Type B pancreatic cell (in vitro differentiated cells): ENCODE measurements at regions not wholly inside any gene's neighbourhood (a gene's known extent, or its start where the extent isn't known, plus 50 kb on each side); places are given as distances from the start of the nearest gene placed in this dataset.

Experiments
- DNase-seq: peaks from one replicate; pipeline ENCODE4 v3.0.0; 2021; ENCODE audit warnings: mixed read lengths; ENCODE audit not compliant: unreplicated experiment; ENCODE audit errors: extremely low spot score
- H3K27ac Mint-ChIP-seq: 2 replicates; pipeline ENCODE4 v1.8.0; 2021; ENCODE audit warnings: mild to moderate bottlenecking, mixed read lengths
- H3K27me3 Mint-ChIP-seq: 2 replicates; pipeline ENCODE4 v1.8.0; 2021; ENCODE audit warnings: mixed read lengths
- H3K36me3 Mint-ChIP-seq: 2 replicates; pipeline ENCODE4 v1.8.0; 2021; ENCODE audit warnings: mixed read lengths
- H3K4me1 Mint-ChIP-seq: one replicate; pipeline ENCODE4 v1.8.0; 2021; ENCODE audit warnings: mixed read lengths; ENCODE audit not compliant: unreplicated experiment
- H3K4me3 Mint-ChIP-seq: 2 replicates; pipeline ENCODE4 v1.8.0; 2021; ENCODE audit warnings: mild to moderate bottlenecking, mixed read lengths
- H3K9me3 Mint-ChIP-seq: 2 replicates; pipeline ENCODE4 v1.8.0; 2021; ENCODE audit warnings: mixed read lengths
- TF ChIP-seq, protein P1 (sequence below): fragments of 200-600 bp; sonication (generic); conservative IDR thresholded peaks from 2 replicates; pipeline ENCODE4 v1.5.0; 2021; ENCODE audit warnings: antibody characterized with exemption, mild to moderate bottlenecking

DNA sequence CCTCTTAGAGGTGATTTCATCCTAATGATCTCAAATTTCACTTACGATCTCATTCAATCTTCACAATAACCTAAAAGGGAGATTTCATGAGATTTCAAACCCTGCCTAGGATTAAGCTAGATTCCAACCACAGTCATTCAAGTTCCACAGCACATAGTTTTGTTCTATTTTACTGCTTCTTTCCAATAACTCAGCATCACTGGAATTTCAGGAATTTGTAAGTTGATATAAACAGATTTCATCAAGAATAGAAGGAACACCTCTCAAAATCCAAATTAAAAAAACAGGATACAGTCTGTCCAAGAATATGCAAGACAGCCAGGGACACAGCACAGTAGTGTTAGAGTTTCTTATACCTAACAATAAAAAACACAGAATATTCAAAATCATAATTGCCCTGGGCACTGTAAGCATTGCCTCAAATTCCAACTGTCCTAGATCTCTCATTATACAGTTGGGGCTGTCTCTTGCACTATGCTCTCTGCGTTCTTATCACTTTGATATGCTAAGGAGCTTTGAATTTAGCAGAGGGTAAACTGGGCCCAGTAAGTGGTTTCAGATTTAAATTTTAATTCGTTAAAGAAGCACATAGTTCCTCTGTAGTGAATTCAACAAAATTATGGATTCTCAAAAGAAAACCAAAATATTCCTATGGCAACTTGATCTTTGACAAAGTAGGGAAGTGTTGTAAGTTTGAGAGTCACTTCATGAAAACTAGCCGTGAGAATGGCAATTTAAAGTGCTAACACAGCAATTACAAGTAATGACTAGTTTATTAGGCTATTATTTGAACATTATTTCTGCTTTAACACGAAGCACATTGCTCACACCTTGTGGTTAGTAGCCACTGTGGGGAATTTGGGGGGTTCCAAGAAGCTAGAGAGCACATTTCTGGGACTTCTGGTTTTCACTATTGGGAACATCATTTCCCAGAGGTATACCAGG lies 478.6 kb upstream of the C9orf72 start:
- Mint-ChIP-seq H3K4me3 (no peak overlapping the region), H3K27ac (no peak overlapping the region), H3K36me3 (no peaks in the 10 kb centered on the region), H3K9me3 (peaks cover 8% of the 10 kb centered on the region), H3K27me3 (no peaks in the 10 kb centered on the region), H3K4me1 (peaks cover 13% of the 10 kb centered on the region)
- DNase-seq, result no peak
- TF ChIP-seq, protein P1, sequence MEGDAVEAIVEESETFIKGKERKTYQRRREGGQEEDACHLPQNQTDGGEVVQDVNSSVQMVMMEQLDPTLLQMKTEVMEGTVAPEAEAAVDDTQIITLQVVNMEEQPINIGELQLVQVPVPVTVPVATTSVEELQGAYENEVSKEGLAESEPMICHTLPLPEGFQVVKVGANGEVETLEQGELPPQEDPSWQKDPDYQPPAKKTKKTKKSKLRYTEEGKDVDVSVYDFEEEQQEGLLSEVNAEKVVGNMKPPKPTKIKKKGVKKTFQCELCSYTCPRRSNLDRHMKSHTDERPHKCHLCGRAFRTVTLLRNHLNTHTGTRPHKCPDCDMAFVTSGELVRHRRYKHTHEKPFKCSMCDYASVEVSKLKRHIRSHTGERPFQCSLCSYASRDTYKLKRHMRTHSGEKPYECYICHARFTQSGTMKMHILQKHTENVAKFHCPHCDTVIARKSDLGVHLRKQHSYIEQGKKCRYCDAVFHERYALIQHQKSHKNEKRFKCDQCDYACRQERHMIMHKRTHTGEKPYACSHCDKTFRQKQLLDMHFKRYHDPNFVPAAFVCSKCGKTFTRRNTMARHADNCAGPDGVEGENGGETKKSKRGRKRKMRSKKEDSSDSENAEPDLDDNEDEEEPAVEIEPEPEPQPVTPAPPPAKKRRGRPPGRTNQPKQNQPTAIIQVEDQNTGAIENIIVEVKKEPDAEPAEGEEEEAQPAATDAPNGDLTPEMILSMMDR, result no peak

DNA sequence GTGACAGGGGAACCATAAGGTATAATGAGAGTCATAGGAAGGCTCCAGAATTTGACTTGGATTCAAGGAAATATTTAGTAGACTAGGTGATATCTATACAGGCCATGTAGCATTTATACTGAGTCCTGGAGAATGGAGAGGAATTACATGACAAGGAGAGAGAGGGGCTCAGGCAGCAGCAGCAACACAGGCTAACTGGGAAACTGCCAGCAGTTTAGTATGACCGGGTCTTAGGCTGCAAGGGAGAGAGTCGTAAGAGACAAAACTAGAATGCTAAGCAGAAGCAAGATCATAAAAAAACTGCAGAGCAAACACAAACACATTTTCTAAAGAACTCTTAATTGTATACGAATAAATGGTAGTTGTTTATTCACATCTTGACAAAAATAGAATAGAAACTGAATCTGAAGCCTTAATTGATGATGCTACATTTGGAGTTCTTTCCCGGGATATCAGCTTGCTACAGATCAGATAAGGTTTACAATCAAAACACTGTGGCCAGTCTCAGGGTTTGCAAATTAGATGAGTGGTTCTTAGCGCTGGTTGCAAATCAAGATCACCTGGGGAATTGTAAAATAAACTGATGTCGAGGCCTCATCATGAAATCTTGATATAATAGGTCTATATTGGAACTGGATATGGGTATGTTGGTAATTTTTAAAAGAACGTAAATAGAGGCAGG lies 480.0 kb upstream of the C9orf72 start:
- TF ChIP-seq, protein P1, result no peak
- DNase-seq, result no peak
- peaks cover 13% of the 10 kb centered on the region for H3K4me1 Mint-ChIP-seq
- H3K4me3 Mint-ChIP-seq, result no peak overlapping the region
- no peak overlapping the region for H3K27ac Mint-ChIP-seq
- no peaks in the 10 kb centered on the region for H3K27me3 Mint-ChIP-seq
- peaks cover 8% of the 10 kb centered on the region for H3K9me3 Mint-ChIP-seq
- no peaks in the 10 kb centered on the region for H3K36me3 Mint-ChIP-seq

- H3K4me3 Mint-ChIP-seq, result no peak overlapping the region
- peaks cover 13% of the 10 kb centered on the region for H3K4me1 Mint-ChIP-seq
- no peak for DNase-seq
- H3K9me3 Mint-ChIP-seq, result peaks cover 8% of the 10 kb centered on the region
- TF ChIP-seq, protein P1, result no peak
- H3K27me3 Mint-ChIP-seq, result no peaks in the 10 kb centered on the region
- no peaks in the 10 kb centered on the region for H3K36me3 Mint-ChIP-seq
- no peak overlapping the region for H3K27ac Mint-ChIP-seq
Measured at GRCh38 chr9:28056006-28056405, 482.7 kb upstream of the C9orf72 start.

DNA sequence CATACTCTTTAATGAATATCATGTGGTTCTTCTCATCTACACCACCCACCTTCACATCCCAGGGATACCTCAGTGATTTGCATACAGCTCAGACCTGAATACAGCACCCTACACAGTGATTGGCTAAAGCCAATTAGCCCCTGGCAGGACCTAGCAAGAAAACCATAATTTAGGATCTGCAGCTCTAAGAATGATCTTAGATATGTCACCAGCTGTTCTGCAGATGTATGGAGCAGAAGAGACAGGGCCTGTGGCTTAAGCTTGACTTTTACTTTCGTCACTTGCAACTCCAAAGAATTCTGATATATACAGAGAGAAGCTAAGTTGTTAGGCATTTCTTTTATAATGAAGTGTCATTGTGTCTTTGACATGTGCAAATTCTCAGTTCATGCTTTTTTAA lies 483.2 kb upstream of the C9orf72 start:
- H3K9me3 Mint-ChIP-seq, result peaks cover 8% of the 10 kb centered on the region

DNA sequence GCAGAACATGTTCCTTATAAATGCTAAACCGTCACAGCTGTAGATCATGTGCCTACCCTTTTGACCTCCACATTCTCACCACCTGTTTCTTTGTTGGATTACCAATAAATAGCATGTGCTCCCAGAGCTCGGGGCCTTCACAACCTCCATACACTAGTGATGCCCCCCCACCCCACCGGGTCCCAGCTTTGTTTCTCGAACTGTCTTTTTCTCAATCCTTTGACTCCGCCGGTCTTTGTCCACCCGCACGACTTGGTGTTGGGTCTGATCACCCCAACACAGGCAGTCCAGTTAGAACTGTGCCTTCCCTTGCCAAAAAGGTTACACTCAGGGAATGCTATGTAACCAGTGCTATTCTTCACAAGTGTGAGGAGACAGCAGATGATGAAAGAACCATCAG lies 485.9 kb upstream of the C9orf72 start:
- Mint-ChIP-seq H3K9me3 (peaks cover 8% of the 10 kb centered on the region), H3K36me3 (no peaks in the 10 kb centered on the region), H3K27me3 (no peaks in the 10 kb centered on the region), H3K4me1 (no peaks in the 10 kb centered on the region), H3K4me3 (no peak overlapping the region), H3K27ac (no peak overlapping the region)
- DNase-seq, result no peak
- TF ChIP-seq, protein P1, result no peak

More for the DNA sequence above, 483.2 kb upstream of the C9orf72 start:
- TF ChIP-seq, protein P1, result no peak
- Mint-ChIP-seq H3K4me3 (no peak overlapping the region), H3K36me3 (no peaks in the 10 kb centered on the region), H3K27me3 (no peaks in the 10 kb centered on the region), H3K4me1 (peaks cover 13% of the 10 kb centered on the region), H3K27ac (no peak overlapping the region)
- DNase-seq, result no peak
